Breast epithelium (tissue), 3 donors: ENCODE measurements at regions not wholly inside any gene's neighbourhood (a gene's known extent, or its start where the extent isn't known, plus 50 kb on each side); places are given as distances from the start of the nearest gene placed in this dataset.

Source experiments
- CTCF ChIP-seq, 3 donors: fragments of 450-650 bp; IDR thresholded peaks; one replicate each; pipeline ENCODE4 v1.5.1; 2016 to 2017; ENCODE audit warnings: antibody characterized with exemption in 3 of 3, mild to moderate bottlenecking in 3 of 3, moderate library complexity in 3 of 3
- POLR2A ChIP-seq: fragments of 450-650 bp; IDR thresholded peaks from one replicate; pipeline ENCODE4 v1.6.1; 2016; ENCODE audit warnings: antibody characterized with exemption, mild to moderate bottlenecking, moderate library complexity
- POLR2AphosphoS5 ChIP-seq, 3 donors: sonication (generic); formaldehyde crosslinking; IDR thresholded peaks; one replicate each; pipeline ENCODE4 v1.6.1; 2017; ENCODE audit warnings: antibody characterized with exemption in 3 of 3

- no peak for TF ChIP-seq POLR2A
- no peak for TF ChIP-seq POLR2AphosphoS5 (IDR thresholded peaks at IDR 0.05)
- TF ChIP-seq CTCF (IDR thresholded peaks at IDR 0.05) = no peak
These were observed 79.6 kb downstream of the LRATD1 start for GRCh38 chr2:14712111-14712510.
